AG09319 (cell line): ENCODE measurements at regions not wholly inside any gene's neighbourhood (a gene's known extent, or its start where the extent isn't known, plus 50 kb on each side); places are given as distances from the start of the nearest gene placed in this dataset.

Experiments used
- DNase-seq: peaks from one replicate; pipeline ENCODE4 v3.0.0-alpha.2; 2010; ENCODE audit warnings: low read depth; ENCODE audit errors: extremely low read depth
- TF ChIP-seq, protein P1 (sequence below): IDR thresholded peaks from 2 replicates; pipeline ENCODE4 v1.5.1; 2011; ENCODE audit warnings: low read depth, mild to moderate bottlenecking, inconsistent platforms, low read length, moderate library complexity

GRCh38 chr6:14951704-14952103 lies 294.2 kb upstream of the JARID2 start:
- TF ChIP-seq, protein P1, sequence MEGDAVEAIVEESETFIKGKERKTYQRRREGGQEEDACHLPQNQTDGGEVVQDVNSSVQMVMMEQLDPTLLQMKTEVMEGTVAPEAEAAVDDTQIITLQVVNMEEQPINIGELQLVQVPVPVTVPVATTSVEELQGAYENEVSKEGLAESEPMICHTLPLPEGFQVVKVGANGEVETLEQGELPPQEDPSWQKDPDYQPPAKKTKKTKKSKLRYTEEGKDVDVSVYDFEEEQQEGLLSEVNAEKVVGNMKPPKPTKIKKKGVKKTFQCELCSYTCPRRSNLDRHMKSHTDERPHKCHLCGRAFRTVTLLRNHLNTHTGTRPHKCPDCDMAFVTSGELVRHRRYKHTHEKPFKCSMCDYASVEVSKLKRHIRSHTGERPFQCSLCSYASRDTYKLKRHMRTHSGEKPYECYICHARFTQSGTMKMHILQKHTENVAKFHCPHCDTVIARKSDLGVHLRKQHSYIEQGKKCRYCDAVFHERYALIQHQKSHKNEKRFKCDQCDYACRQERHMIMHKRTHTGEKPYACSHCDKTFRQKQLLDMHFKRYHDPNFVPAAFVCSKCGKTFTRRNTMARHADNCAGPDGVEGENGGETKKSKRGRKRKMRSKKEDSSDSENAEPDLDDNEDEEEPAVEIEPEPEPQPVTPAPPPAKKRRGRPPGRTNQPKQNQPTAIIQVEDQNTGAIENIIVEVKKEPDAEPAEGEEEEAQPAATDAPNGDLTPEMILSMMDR: no peak

GRCh38 chr6:14953836-14954235 lies 292.0 kb upstream of the JARID2 start:
- DNase-seq: no peak
- TF ChIP-seq, protein P1: no peak

More at GRCh38 chr6:14951704-14952103, 294.2 kb upstream of the JARID2 start:
- DNase-seq: no peak

- TF ChIP-seq, protein P1: no peak
- DNase-seq: no peak
Measured at GRCh38 chr6:14957355-14958059, 288.4 kb upstream of the JARID2 start.

DNA sequence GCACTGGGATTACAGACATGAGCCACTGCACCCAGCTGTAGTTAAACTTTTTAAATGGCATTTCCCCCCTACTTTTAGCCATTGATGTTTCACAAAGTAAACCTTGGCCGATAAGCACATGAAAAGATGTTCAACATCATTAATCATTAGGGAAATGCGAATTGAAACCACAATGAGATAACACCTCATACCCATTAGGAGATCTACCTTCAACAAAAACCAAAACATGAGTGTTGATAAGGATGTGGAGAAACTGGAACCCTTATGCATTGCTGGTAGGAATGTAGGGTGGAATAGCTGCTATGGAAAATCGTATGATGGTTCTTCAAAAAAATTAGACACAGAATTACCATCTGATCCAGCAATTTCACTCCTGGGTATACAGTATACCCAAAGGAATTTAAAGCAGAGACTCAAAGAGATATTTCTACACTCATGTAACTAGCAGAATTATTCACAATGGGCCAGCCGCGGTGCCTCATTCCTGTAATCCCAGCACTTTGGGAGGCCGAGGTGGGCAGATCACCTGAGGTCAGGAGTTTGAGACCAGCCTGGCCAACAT lies 286.5 kb upstream of the JARID2 start:
- DNase-seq: no peak
- TF ChIP-seq, protein P1: no peak

- no peak for DNase-seq
- TF ChIP-seq, protein P1: no peak
Measured at GRCh38 chr6:14964556-14965270, 281.2 kb upstream of the JARID2 start.

DNA sequence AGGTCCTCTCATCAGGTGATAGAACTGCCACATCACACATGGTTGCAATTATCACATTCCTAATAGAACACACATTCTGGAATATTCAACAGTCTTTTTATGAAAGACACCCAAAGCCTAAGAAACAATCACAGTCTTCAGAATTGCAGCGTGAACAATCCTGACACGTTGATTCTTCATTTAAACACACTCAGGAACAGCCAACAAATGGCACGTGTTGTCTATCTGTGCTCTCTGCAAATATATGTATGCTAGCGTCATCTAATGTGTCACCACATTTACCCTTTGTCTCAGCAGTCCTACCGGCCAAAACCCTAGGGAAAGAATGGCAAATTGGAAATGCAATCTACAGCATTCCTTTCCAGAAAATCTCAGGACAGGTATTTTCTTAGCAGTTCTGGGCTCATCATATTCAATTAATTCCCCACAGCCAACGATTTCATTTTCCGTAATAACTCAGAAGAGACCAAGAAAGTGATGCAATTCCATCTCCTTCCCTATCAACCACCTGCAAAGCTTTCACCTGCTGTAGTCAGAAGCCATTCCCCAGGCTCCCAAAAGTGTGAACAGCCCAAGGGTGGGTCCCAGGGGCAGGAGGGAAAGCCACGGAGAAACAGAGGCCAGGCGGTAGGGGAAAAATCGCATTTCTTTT lies 280.3 kb upstream of the JARID2 start:
- TF ChIP-seq, protein P1: no peak

More for the DNA sequence above, 280.3 kb upstream of the JARID2 start:
- no peak for DNase-seq
